Ovary (tissue), 3 donors: ENCODE measurements at regions not wholly inside any gene's neighbourhood (a gene's known extent, or its start where the extent isn't known, plus 50 kb on each side); places are given as distances from the start of the nearest gene placed in this dataset.

Experiments
- EP300 ChIP-seq: sonication (generic); formaldehyde crosslinking; IDR thresholded peaks from one replicate; pipeline ENCODE4 v1.6.1; 2017; ENCODE audit warnings: antibody characterized with exemption
- TF ChIP-seq, protein P1 (sequence below), 3 donors: fragments of 450-650 bp in 2 of 3; fragments of 200-600 bp in 1 of 3; IDR thresholded peaks; one replicate each; pipeline versions ENCODE4 v1.5.1 to v1.8.0; 2016 to 2022; ENCODE audit warnings: antibody characterized with exemption in 3 of 3, mild to moderate bottlenecking in 1 of 3
- donor health status: DM: no; HTN: no; CAD: no.

DNA sequence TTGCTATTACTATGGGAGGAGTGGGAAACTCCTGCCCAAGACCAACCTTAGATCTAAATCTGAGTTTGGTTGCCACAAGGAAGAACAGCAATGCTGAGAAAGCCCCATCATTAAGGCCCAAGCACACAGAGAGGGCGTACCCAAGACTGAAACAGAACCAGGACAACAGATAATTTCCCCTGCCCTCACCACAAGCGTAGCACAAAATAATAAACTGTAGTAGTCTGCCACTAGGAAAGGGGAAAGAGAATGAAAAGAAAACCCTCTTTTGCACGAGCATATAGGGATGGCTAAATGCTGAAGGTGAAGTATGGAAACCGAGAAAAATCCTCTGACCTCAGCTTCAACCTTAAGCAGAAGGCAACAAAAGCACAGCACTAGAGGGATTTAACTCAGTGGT is 76.5 kb upstream of the DHRS4 start:
- TF ChIP-seq, protein P1, sequence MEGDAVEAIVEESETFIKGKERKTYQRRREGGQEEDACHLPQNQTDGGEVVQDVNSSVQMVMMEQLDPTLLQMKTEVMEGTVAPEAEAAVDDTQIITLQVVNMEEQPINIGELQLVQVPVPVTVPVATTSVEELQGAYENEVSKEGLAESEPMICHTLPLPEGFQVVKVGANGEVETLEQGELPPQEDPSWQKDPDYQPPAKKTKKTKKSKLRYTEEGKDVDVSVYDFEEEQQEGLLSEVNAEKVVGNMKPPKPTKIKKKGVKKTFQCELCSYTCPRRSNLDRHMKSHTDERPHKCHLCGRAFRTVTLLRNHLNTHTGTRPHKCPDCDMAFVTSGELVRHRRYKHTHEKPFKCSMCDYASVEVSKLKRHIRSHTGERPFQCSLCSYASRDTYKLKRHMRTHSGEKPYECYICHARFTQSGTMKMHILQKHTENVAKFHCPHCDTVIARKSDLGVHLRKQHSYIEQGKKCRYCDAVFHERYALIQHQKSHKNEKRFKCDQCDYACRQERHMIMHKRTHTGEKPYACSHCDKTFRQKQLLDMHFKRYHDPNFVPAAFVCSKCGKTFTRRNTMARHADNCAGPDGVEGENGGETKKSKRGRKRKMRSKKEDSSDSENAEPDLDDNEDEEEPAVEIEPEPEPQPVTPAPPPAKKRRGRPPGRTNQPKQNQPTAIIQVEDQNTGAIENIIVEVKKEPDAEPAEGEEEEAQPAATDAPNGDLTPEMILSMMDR (IDR thresholded peaks at IDR 0.05): no peak
- TF ChIP-seq EP300: no peak
